ENCODE measurements at regions not wholly inside any gene's neighbourhood (a gene's known extent, or its start where the extent isn't known, plus 50 kb on each side); places are given as distances from the start of the nearest gene placed in this dataset.

DNA sequence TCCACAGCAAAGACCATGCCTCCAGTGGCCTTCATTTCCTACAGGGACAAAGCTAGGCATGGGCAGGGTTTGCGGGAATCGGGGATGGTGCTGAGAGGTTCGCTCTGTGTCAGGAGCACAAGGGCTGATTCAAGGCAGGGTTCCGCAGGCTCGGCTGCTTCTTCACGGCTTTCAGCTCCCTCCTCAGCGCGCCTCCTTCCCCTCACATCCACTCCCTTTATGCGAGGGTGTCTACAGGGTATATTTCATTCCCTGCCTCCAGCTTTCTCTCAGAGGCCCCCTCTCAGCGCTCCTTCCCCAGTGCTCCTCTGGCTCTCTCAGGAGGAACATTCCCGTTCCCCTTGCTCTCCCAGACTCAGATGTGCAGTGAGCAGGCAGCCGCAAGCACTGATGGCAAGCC, 78.7 kb upstream of the ASB18 start:
- TF ChIP-seq POLR2A (IDR thresholded peaks at IDR 0.05) (no peak), POLR2AphosphoS5 (IDR thresholded peaks at IDR 0.05) (no peak)
- TF ChIP-seq, protein P1, sequence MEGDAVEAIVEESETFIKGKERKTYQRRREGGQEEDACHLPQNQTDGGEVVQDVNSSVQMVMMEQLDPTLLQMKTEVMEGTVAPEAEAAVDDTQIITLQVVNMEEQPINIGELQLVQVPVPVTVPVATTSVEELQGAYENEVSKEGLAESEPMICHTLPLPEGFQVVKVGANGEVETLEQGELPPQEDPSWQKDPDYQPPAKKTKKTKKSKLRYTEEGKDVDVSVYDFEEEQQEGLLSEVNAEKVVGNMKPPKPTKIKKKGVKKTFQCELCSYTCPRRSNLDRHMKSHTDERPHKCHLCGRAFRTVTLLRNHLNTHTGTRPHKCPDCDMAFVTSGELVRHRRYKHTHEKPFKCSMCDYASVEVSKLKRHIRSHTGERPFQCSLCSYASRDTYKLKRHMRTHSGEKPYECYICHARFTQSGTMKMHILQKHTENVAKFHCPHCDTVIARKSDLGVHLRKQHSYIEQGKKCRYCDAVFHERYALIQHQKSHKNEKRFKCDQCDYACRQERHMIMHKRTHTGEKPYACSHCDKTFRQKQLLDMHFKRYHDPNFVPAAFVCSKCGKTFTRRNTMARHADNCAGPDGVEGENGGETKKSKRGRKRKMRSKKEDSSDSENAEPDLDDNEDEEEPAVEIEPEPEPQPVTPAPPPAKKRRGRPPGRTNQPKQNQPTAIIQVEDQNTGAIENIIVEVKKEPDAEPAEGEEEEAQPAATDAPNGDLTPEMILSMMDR (IDR thresholded peaks at IDR 0.05), result no peak
